ENCODE measurements at regions not wholly inside any gene's neighbourhood (a gene's known extent, or its start where the extent isn't known, plus 50 kb on each side); places are given as distances from the start of the nearest gene placed in this dataset.

GRCh38 chr13:36769126-36769525 lies 49.9 kb upstream of the RFXAP start:
- Mint-ChIP-seq H3K9me3 (peaks cover 18% of the 10 kb centered on the region), H3K4me3 (no peak overlapping the region), H3K4me1 (peaks cover 7% of the 10 kb centered on the region), H3K36me3 (peaks cover 11% of the 10 kb centered on the region), H3K27me3 (ENCODE audit: low read depth) (no peaks in the 10 kb centered on the region), H3K27ac (no peak overlapping the region)
- DNase-seq (ENCODE audit: low spot score in 2 of 2, unreplicated experiment in 2 of 2) = no peak
- no peak for TF ChIP-seq CTCF (IDR thresholded peaks at IDR 0.05; ENCODE audit: unreplicated experiment)

Measured in mesothelial cell of epicardium (in vitro differentiated cells).